GM13977 (cell line): ENCODE measurements at regions not wholly inside any gene's neighbourhood (a gene's known extent, or its start where the extent isn't known, plus 50 kb on each side); places are given as distances from the start of the nearest gene placed in this dataset.

Experiments used
- DNase-seq: peaks from one replicate; pipeline ENCODE4 v3.0.0; 2012; ENCODE audit warnings: low spot score
- in situ Hi-C: fragments of 300-500 bp; cut with MboI; formaldehyde crosslinking; loops from one replicate; pipeline ENCODE4 v1.12.0; 2022; ENCODE audit warnings: low sequenced_read_pairs, low pct_unique_long_range_greater_than_20kb, mixed read lengths, inconsistent platforms; ENCODE audit not compliant: unreplicated experiment
- TF ChIP-seq, protein P1 (sequence below): IDR thresholded peaks from 2 replicates; pipeline ENCODE4 v1.5.1; 2012; ENCODE audit warnings: mild to moderate bottlenecking, control low read depth; ENCODE audit not compliant: insufficient read depth; ENCODE audit errors: extremely low read depth, missing control alignments

- no peak for DNase-seq
- TF ChIP-seq, protein P1, sequence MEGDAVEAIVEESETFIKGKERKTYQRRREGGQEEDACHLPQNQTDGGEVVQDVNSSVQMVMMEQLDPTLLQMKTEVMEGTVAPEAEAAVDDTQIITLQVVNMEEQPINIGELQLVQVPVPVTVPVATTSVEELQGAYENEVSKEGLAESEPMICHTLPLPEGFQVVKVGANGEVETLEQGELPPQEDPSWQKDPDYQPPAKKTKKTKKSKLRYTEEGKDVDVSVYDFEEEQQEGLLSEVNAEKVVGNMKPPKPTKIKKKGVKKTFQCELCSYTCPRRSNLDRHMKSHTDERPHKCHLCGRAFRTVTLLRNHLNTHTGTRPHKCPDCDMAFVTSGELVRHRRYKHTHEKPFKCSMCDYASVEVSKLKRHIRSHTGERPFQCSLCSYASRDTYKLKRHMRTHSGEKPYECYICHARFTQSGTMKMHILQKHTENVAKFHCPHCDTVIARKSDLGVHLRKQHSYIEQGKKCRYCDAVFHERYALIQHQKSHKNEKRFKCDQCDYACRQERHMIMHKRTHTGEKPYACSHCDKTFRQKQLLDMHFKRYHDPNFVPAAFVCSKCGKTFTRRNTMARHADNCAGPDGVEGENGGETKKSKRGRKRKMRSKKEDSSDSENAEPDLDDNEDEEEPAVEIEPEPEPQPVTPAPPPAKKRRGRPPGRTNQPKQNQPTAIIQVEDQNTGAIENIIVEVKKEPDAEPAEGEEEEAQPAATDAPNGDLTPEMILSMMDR: no peak
- in situ Hi-C loops: no loop called here
Observed at GRCh38 chr3:150079029-150079739, 108.5 kb upstream of the PFN2 start.

GRCh38 chr3:150077581-150078247, 107.0 kb upstream of the PFN2 start:
- TF ChIP-seq, protein P1: no peak
- in situ Hi-C loops: no loop called here
- DNase-seq: no peak

DNA sequence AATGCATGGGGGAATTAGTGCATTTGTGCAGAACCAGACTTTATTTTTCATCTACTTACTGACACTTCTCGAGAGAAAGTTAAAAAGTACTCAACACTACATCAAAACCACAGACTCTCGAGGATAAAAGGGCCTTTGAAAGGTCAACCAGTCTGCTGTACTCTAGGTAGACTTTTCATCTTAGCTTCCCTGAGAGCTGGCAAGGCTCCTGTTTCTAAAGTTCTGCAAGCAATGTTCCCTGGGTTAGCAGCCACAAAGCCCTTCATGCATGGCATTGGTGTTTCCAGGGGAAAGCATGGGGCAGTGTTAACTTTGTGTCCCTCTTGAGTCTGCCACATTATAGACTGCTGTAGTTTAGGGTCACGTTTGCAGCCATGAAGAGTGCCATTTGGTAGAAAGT, 106.4 kb upstream of the PFN2 start:
- in situ Hi-C loops: no loop called here
- TF ChIP-seq, protein P1: no peak
- DNase-seq: no peak

DNA sequence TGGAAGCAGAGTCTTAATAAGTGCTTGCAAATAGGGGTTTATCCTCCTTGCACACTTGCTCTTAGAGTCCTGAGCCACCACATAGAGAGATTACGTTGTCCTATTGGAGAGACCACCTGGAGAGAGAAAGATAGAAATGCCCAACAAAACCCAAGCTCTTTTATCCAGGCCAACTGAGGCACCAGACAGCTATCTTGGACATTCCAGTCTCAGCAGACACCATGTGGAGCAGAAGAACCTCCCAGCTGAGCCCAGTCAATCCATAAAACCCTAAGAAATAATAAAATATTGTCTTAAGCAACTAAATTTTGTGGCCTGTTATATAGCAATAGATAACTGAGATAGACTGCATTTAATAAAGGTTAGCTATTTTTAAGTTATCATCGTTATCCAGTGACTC, 105.7 kb upstream of the PFN2 start:
- no peak for DNase-seq
- TF ChIP-seq, protein P1: no peak
- in situ Hi-C loops: no loop called here

GRCh38 chr3:150075417-150075865, 104.7 kb upstream of the PFN2 start:
- TF ChIP-seq, protein P1: no peak
- in situ Hi-C loops: no loop called here
- DNase-seq: no peak

- in situ Hi-C loops: no loop called here
- TF ChIP-seq, protein P1: no peak
- peak; percentile 30 for DNase-seq
Observed at GRCh38 chr3:150074697-150075416, 104.2 kb upstream of the PFN2 start.
